Chondrocyte (in vitro differentiated cells): ENCODE measurements at regions not wholly inside any gene's neighbourhood (a gene's known extent, or its start where the extent isn't known, plus 50 kb on each side); places are given as distances from the start of the nearest gene placed in this dataset.

ENCODE experiments used
- DNase-seq: peaks from one replicate; pipeline ENCODE4 v3.0.0; 2021; ENCODE audit warnings: mixed read lengths, low spot score
- H3K27ac Mint-ChIP-seq: one replicate; pipeline ENCODE4 v1.8.0; 2021; ENCODE audit warnings: mild to moderate bottlenecking, moderate library complexity, mixed read lengths; ENCODE audit not compliant: unreplicated experiment
- H3K27me3 Mint-ChIP-seq: 2 replicates; pipeline ENCODE4 v1.8.0; 2021; ENCODE audit warnings: low read depth, mixed read lengths
- H3K36me3 Mint-ChIP-seq: 2 replicates; pipeline ENCODE4 v1.8.0; 2021; ENCODE audit warnings: low read depth, mixed read lengths
- H3K4me1 Mint-ChIP-seq: 2 replicates; pipeline ENCODE4 v1.8.0; 2021; ENCODE audit warnings: low read depth, mild to moderate bottlenecking, mixed read lengths
- H3K4me3 Mint-ChIP-seq: one replicate; pipeline ENCODE4 v1.8.0; 2021; ENCODE audit warnings: mild to moderate bottlenecking, moderate library complexity, mixed read lengths; ENCODE audit not compliant: unreplicated experiment
- H3K9me3 Mint-ChIP-seq: 2 replicates; pipeline ENCODE4 v1.8.0; 2021; ENCODE audit warnings: low read depth, mixed read lengths
- CTCF ChIP-seq: fragments of 200-600 bp; sonication (generic); IDR thresholded peaks from 2 replicates; pipeline ENCODE4 v1.5.0; 2021; ENCODE audit warnings: antibody characterized with exemption, mild to moderate bottlenecking, moderate library complexity

DNA sequence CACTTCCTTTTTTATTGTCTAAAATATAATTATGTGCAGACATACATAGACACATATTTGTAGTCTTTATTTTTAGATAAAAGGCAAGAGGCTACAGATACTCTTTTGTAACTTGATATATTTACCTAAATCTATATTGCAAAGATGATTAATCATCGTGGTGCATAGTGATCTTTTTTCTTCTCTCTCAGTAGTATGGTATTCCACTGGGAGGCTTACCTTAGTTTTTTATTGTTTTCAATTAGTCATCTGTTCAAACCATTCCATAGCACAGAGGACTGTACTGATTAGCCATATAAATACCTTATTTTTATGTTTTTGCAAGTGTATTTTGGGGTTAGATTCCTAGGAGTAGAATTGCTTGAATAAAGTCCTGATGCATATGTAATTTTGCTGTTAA, 619.7 kb downstream of the GRXCR1 start:
- no peak for TF ChIP-seq CTCF
- no peak for DNase-seq
- no peak overlapping the region for H3K27ac Mint-ChIP-seq
- H3K4me3 Mint-ChIP-seq = no peak overlapping the region
- H3K27me3 Mint-ChIP-seq = peaks cover 3% of the 10 kb centered on the region
- no peaks in the 10 kb centered on the region for H3K36me3 Mint-ChIP-seq
- no peaks in the 10 kb centered on the region for H3K4me1 Mint-ChIP-seq
- peaks cover 5% of the 10 kb centered on the region for H3K9me3 Mint-ChIP-seq

DNA sequence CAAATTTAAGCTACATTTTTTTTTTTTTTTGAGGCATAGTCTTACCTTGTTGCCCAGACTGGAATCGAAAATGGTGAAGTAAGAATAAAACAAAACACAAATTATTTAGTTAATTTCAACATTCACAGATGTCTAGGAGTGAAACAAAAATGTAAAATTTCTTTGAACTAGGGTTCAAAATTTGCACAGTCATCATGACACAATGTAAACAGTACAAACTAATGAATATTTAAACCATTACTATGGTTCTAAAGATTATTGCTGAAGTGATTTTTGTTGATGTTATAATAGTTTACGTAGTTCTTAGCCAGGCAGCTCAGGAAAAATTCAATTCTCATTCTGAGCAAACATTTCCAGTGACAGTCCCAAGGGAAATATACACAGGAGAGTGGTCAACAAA, 633.1 kb downstream of the GRXCR1 start:
- Mint-ChIP-seq H3K27me3 (no peaks in the 10 kb centered on the region), H3K9me3 (peaks cover 3% of the 10 kb centered on the region), H3K27ac (no peak overlapping the region), H3K4me3 (no peak overlapping the region), H3K4me1 (no peaks in the 10 kb centered on the region), H3K36me3 (no peaks in the 10 kb centered on the region)
- DNase-seq = no peak
- no peak for TF ChIP-seq CTCF

- Mint-ChIP-seq H3K36me3 (no peaks in the 10 kb centered on the region), H3K27ac (no peak overlapping the region), H3K4me1 (no peaks in the 10 kb centered on the region), H3K9me3 (peaks cover 14% of the 10 kb centered on the region), H3K4me3 (no peak overlapping the region), H3K27me3 (no peaks in the 10 kb centered on the region)
- no peak for DNase-seq
- TF ChIP-seq CTCF = no peak
These were observed 655.0 kb downstream of the GRXCR1 start for GRCh38 chr4:43547561-43547960.

DNA sequence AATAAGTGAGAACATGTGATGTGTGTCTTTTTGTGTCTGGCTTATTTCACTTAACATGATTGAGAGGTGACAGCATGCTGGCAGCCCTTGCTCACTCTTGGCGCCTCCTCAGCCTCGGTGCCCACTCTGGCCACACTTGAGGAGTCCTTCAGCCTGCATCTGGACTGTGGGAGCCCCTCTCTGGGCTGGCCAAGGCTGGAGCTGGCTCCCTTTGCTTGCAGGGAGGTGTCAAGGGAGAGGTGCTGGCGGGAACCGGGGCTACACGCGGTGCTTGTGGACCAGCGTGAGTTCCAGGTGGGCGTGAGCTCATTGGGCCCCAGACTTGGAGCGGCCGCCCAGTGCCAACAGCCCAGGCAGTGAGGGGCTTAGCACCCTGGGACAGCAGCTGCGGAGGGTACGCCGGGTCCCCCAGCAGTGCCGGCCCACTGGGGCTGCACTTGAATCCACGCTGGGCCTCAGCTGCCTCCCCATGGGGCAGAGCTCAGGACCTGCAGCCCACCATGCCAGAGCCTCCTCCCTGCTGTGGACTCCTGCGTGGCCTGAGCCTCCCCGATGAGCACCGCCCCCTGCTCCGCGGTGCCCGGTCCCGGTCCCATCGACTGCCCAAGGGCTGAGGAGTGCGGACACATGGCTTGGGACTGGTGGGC, 658.6 kb downstream of the GRXCR1 start:
- Mint-ChIP-seq H3K4me3 (no peak overlapping the region), H3K27ac (no peak overlapping the region), H3K4me1 (no peaks in the 10 kb centered on the region), H3K27me3 (no peaks in the 10 kb centered on the region), H3K9me3 (peaks cover 34% of the 10 kb centered on the region), H3K36me3 (no peaks in the 10 kb centered on the region)
- TF ChIP-seq CTCF = no peak
- peak; percentile 83 for DNase-seq

- no peak for DNase-seq
- peaks cover 33% of the 10 kb centered on the region for H3K9me3 Mint-ChIP-seq
- H3K27me3 Mint-ChIP-seq = no peaks in the 10 kb centered on the region
- no peaks in the 10 kb centered on the region for H3K36me3 Mint-ChIP-seq
- H3K27ac Mint-ChIP-seq = no peak overlapping the region
- H3K4me3 Mint-ChIP-seq = no peak overlapping the region
- TF ChIP-seq CTCF = no peak
- no peaks in the 10 kb centered on the region for H3K4me1 Mint-ChIP-seq
These were observed 663.7 kb downstream of the GRXCR1 start for GRCh38 chr4:43556262-43556661.
